COLO829 (cell line): ENCODE measurements at regions not wholly inside any gene's neighbourhood (a gene's known extent, or its start where the extent isn't known, plus 50 kb on each side); places are given as distances from the start of the nearest gene placed in this dataset.
"Not testable (repeated sequence)": the region's sequence is repeated elsewhere in the genome, so short reads cannot be mapped to it uniquely, and the experiment has no call there.

Experiments
- DNase-seq: peaks from one replicate; pipeline ENCODE4 v3.0.0; 2012; ENCODE audit warnings: low spot score

GRCh38 chr9:84054341-84055010 lies 73.9 kb downstream of the RMI1 start:
- no peak for DNase-seq

DNA sequence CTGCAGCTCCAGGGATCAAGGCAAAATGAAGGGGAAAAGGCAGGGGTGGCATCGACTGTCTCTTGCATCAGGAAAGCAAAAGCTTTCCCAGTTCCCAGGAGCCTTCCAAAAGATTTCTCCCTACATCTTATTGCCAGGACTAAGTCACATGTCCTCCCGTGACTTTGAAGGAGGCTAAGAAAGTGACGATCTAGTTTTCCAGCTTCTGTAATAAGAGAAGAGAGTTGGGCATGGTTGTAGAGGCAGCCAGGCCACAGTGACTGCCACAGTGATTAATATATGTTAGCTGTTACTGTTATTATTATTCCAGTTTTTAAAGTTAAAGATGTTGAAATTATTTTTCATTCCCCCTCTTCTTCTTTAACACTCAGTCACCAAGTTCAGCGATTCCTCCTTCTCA lies 77.1 kb downstream of the RMI1 start:
- DNase-seq = no peak

DNA sequence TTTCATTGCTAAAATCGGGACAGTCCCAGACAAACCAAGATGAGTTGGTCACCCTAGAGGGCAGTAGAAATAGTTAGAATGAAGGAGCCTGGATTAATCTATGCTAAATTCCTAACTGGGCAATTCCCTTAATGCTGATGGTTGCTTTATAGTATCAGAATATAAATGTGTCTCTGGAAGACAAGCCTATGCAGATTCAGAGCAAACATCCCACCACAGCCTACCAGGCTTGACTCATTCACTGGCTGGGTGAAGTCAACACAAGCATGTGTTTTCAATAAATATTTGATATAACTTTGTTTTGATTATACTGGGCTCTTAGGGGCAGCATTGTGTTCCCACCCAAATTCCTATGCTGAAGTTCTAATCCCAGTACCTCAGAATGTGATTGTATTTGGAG lies 79.3 kb downstream of the RMI1 start:
- DNase-seq = no peak

GRCh38 chr9:84061613-84062193 lies 81.1 kb downstream of the RMI1 start:
- DNase-seq = no peak

GRCh38 chr9:84062538-84062937 lies 81.9 kb downstream of the RMI1 start:
- DNase-seq = no peak

DNA sequence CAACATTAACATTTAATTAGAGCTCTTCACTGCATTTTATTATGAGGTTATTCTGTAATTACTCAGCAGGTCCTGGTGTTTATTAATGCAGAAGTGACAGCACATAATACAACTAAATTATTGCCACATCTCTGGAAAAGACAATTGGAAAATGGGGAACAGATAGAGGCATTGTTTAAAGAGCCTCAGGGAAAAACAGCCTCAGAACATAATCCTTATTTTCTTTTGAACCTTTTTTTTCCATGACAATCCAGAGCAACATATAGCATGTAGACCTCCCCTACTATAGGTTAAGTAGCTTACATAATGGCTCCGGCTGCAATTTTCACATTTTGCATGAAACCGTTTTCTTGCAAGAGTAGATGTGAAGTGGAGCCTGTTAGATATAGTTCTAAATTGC lies 87.2 kb downstream of the RMI1 start:
- DNase-seq = no peak

DNA sequence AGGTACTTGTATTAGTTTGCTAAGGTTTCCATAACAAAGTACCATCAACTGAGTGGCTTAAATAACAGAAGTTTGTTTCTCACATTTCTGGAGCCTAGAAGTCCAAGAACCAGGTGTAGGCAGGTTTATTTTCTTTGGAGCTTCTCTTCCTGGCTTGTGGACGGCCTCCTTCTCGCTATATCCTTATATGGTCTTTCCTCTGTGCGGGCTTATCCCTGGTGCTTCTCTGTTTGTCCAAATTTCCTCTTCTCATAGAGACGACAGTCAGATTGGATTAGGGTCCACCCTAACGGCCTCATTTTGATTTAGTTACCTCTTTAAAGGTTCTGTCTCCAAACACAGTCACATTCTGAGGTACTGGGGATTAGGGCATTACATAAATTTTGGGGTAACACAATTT lies 88.3 kb downstream of the RMI1 start:
- no peak for DNase-seq

- no peak for DNase-seq
Observed at GRCh38 chr9:84070590-84070989, 90.0 kb downstream of the RMI1 start.

- DNase-seq = no peak
Observed at GRCh38 chr9:84072621-84073180, 92.1 kb downstream of the RMI1 start.

- no peak for DNase-seq
Observed at GRCh38 chr9:84075004-84075403, 94.4 kb downstream of the RMI1 start.

- DNase-seq = no peak
Observed at GRCh38 chr9:84076384-84076783, 95.8 kb downstream of the RMI1 start.

- not testable (repeated sequence) for DNase-seq
Observed at GRCh38 chr9:84077816-84078215, 97.2 kb downstream of the RMI1 start.

DNA sequence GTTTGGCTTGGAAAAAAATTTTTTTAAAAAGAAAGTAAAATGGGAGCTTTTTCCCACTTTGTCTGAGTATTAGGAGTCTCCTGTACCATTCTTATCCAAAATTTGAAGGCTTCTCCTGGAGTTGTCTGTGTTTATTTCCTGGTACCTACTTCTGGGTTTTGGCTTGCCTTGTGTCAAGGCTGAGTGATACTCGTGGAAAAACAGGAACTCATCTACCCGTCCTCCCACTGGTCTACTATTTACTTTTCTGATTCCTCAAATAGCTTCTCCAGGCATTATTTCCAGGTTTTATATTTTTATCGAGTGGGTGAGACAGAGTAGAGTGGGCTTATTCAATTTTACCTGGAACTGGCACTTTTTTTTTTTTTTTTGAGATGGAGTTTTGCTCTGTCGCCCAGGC lies 99.4 kb downstream of the RMI1 start:
- DNase-seq = no peak

GRCh38 chr9:84101964-84102632 lies 121.5 kb downstream of the RMI1 start:
- no peak for DNase-seq

DNA sequence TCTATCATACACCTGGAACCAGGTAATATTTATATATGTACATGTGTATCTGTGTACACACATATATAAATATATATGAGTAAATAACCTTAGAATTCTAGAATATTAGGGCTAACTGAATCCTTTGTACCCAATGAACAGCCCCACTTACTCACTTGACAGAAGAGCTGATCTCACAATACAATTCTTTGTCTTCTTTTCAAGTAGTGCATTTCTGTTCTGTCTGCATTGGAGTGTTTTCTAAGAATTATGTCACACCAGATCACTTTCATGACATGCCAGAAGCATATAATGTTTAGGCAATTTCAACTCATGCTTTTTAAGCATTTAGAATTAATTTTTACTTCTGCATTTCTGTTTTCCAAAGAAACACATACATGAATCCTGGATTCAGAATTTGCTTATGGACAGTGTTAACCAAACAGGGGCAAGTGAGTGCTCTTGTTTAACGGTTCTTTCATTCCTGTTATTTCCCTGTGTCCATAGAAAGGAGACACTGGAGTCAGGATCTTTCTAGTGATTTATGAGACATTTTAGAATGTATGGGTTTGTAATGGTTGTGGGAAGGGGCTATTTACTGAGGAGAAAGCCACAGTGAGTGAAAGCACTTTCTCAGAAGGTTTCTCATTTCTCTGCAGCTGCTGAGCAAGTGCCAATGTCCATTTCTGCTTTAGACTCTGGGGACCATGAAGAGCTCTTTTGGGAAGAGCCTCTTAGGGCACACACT lies 123.2 kb downstream of the RMI1 start:
- peak; percentile 35 for DNase-seq

- no peak for DNase-seq
Observed at GRCh38 chr9:84107081-84107480, 126.5 kb downstream of the RMI1 start.

DNA sequence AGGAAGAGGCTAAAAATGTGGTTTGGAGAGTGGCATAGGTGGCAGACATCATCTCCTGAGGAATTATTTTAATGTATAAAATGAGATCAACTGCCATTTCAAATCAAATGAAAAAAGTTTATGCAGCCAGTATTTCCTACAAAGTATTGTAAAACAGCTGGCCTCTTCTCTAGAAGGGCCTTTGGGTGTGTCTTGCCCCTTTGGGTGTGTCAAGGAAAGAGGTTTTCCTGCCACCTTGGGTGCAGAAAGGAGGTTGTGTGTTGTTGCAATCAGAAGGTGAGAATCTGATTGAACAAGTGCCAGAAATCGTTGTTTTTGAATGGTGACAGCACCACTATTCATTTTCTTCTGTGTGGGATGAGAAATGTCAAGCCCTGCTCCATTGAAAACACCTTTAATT lies 127.4 kb downstream of the RMI1 start:
- DNase-seq = no peak

DNA sequence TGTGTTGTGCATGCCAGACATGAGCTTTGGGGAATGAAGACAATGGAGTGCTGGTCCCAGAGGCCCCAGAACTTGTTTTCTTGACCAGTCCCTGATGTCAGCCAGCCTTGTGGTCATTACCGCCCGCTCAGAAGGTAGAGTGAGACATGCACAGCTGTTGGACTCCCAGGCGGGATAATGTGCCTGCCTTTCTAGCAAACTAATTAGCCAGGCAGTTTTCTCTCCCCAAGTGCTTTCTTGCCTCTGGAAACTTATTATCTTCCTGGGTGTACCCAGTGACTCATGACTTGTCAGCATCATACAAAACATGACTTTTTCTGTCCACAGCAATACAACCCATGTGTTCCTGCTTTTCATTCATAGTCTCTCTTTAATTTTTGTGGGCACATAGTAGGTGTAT lies 131.1 kb downstream of the RMI1 start:
- no peak for DNase-seq

- DNase-seq = peak; percentile 62
Observed at GRCh38 chr9:84121991-84122523, 141.5 kb downstream of the RMI1 start.

DNA sequence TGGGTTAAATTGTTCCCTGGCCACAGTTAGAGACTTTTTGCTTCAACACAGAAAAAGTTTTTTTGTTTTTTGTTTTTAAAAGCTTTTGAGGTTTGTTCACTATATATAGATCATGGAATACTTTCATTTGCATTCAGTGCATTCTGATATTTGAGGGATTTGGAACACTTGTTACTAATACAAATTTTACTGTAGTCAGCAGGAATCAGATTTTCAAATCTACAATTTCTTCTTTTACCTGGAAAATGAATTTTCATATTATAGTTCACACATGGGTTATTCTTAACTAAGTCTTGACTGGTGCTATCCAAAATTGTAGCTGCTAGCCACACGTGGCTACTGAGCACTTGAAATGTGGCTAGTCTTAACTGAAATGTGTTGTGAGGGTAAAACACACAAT lies 142.0 kb downstream of the RMI1 start:
- DNase-seq = no peak

GRCh38 chr9:84123648-84124406 lies 143.2 kb downstream of the RMI1 start:
- no peak for DNase-seq

DNA sequence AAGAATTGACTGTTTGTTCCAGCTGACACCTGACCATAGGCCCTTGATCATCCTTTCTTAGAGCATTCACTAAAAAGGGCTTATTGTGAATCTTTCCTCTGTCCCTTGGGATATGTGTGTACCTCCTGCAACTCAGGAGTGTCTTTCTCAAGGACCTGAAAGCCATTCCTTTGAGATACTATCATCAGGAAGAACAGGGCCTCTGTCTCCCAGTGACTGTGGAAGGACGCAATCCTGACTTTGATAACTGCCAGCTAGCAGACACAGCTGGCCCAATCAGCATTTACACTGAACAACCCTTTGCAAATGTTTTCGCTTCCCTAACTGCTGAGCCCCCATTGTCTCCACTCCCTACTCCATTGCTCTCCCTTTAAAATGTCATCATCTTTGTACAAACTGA lies 144.4 kb downstream of the RMI1 start:
- DNase-seq = no peak
